NAMALWA (cell line): ENCODE measurements at regions not wholly inside any gene's neighbourhood (a gene's known extent, or its start where the extent isn't known, plus 50 kb on each side); places are given as distances from the start of the nearest gene placed in this dataset.

Experiments used
- DNase-seq: peaks from one replicate; pipeline ENCODE4 v3.0.0-alpha.2; 2015; ENCODE audit warnings: low spot score

DNA sequence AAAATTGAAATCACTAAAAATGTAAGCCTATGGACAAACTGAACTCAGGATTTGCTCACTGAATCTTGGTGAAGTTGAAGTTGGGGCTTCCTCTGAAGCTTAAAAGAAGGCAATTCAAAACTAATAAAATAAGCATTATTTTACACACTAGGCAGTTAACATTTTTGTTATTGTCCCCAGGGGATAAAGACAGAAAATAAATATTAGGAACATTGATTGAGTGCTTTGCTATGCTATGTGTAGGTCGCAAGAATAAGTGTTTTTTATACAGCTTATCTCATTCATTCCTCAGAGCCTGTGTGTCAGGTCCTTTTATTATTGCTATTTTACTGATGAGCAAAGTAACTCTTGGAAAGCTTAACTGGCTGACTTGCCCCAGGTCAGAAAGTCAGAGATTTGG is 82.2 kb downstream of the ZNF608 start:
- DNase-seq, result no peak

DNA sequence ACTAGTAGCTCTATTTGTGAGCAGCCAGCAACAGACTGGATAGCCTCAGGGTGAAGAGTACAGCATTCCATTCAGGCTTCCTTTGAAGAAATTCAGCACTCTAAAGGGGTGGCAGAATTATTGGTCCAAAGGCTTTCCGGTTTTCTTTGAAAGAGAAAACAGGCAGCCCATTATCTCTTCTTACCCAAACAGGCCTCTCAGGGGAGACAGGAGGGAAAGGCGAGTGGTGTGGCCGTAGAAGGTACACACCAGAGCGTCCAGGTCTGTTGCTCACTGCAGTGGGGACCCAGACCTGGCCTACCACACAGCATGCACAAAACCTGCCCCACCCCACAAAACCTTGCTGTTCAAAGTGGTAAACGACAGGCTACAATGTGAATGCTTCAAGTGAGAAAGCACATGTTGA is 83.3 kb downstream of the ZNF608 start:
- no peak for DNase-seq

DNA sequence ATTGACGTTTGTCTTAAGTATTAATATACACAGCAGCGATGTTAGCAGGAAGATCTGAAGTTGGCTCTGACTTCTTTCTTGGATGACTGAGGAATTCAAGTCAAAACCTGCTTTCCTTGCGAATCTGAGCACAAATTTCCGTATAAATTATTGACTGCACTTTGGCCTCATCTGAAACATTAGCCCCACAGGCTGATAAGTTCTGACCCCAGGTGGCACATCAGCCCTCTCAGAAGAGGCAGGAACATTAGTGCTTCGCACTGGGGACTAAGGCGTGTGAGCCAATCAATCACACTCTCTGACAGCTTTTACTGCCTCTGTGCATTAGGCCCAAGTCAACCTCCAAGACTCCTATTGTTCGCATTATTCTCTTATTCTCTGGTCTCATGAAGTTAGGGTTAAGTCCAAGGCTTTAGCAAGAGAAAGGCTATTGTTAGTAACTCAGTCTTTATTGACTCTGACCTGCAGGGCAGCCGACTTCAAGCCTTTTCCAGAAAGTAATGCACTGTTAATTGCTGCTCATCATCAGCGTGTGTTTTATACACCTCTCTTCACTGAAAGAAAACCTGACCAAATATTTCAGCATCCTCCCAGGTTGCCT is 84.2 kb downstream of the ZNF608 start:
- no peak for DNase-seq

DNA sequence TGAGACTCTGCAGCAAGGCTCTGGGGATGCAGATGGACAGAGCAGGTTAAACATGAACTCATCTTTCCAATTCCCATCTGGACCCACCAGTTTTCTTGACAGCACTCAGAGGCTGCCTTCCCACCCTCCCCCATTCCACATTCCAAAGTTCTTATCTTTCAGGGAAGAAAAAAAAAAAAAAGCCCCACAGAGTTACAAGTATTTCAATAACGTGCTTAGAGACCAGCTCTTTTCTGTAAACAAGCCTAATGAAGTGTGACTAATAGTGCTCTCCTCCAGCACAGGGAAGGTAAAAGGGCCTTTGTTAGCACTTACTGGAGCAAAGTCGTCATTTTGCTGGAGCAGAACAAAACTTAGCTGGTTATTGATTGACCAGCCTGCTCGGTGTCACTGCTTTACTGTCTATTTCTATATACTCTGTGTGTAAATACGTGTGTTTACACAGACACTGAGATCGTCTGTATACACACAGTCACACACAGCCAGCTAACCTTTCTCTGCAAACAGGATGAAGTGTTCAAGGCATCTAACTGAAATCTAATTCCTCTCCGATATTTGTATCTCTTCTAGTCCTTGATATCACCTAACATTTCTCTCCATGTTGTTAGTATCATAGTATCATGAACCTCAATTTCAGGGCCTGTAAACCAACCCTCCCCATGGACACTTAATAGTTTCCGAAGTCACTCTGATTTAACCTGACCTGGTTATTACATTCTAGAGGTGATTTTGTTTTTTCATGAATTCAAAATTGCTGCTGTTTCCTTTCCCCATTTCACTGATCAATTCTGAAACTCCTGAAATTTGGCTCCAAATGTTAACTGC is 84.9 kb downstream of the ZNF608 start:
- no peak for DNase-seq

DNA sequence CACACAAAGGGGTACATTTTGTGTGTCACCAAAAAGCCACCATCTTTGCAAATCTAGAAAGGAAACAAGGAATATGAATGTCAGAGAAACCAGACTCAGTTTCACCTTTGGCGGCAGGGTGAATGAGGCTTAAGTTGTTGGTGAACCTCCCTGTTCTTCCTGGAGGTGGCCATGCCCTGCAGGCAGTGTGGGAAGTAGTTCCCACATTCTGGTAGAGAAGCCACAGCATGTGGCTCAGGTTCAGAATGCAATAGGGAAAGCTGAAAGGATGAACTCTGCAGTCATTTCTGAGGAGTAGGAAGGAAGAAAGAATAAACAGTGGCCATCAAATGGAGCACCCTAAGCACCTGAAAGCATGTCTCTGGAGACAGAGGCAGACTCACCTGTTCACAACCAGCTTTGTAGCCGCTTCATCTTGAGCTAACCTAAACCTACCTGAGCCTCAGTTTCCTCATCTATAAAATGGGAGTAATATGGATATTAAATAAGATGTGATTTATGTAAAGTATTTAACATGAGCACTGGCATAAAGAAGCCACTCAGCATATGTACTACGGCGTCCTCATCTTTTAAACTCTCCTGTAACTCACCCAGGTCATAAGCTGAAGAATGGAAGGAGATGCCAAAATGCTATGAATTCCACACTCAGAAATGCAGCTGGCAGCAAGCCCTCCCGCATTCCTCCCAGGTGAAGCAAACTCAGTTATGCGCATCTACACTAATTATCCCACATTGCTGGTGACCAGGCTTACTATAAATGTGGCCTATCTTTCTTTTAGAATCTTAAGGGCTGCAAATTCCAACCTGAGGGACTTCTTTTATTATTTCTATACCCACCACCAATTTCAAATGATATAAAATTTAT is 86.0 kb downstream of the ZNF608 start:
- no peak for DNase-seq

DNA sequence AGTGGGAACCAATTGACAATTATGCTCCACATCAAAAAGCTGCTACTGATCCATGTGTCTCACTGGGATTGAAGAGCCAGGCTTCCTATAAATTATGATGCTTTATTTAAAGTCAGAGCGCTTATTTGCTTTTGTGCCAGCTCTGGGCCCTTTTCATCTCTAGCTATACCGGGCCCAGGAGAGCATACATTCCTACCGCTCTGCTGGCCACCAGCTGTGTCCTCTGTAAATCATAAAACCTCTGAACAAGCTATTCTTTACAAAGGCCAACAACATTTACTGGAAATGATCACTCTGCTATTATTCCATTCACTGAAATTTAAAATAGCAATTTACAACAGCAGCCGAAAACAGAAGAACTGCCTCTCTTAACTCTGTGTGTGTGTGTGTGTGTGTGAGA is 86.6 kb downstream of the ZNF608 start:
- DNase-seq, result no peak

DNA sequence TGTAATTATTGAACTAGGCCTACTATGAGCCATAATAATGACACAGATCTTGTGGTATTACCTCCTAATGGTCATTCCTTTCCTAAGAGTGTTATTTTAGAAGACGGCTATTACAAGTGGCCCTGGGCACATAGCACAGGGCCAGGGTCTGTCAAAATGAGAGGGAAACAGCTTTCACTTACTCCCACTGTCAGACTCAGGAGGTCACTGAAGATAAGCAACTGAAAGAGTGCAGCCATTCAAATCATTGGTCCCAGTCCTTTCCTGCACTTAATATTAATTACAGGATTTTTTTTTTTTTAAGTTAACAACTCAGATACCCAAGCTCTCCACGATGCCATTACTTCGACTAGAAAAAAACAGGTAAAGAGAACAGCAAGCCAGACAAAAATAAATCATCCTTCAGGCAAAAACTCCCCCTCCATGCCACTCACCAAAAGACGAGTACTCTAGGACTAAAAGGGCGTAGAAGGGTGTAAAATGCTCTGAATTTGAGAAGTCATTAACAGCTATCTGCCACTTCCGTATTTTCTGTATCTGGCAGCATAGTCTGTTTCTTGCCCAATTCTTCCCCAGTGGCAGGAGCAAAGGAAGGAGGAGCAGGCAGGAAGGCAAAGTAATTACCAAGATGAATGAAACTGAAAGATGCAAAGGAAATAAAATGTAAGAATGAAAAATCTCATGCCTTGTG is 87.4 kb downstream of the ZNF608 start:
- peak; percentile 34 for DNase-seq

DNA sequence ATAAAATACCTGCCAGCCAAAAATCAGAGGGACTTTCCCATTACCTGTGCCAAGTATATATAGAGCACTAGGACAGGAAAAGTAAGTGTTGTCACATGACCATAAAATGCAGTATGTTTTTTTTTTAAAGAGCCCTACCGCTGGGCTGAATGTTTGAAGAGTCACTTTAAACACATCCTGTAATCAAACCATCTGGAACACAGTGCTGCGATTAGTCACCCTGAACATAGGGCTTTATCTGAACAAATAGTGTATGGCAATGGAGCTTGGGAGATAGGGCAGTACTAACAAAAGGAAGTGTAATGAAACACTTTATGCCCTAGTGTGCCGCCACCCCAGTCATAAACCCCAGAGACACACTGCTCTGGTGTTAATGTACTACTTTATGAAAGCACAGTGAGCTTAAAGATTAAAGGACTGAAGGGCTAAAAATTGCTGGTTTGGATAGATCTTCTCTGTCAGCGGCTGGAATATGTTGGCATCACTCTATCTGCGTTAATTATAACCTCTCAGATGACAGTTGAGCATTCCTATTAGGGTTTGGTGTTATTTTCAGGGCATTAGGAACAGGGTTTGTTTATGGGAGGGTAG is 90.4 kb downstream of the ZNF608 start:
- DNase-seq, result peak; percentile 76

DNA sequence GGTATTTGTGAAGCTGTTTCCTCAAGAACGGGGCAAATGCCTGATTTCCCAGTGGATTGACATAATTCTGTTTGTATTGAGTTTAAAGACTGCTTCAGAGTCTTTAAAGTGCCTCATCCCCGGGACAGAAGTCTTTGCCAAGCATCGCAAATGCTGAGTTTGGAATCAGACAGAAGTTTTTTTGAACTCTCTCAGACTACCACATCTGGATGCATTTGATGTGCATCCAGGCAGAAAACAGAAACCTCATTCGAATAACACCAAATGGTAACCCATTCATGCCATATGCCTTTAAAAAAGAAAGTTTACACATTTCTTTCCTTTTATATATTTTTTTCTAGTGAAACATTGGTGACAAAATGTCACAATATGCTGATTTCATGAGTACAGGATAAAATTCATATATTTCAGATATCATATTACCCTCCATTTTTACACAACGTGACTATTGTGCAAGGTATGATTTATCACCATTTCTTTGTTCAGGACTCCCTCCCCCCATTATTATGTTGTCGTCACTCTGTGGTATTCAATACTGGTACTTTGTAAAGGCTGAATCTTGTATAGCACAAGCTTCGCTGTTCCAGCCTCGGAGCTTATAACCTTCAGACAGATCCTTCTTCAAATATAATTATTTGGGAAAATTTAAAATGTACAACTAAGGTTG is 91.1 kb downstream of the ZNF608 start:
- DNase-seq, result peak; percentile 56

DNA sequence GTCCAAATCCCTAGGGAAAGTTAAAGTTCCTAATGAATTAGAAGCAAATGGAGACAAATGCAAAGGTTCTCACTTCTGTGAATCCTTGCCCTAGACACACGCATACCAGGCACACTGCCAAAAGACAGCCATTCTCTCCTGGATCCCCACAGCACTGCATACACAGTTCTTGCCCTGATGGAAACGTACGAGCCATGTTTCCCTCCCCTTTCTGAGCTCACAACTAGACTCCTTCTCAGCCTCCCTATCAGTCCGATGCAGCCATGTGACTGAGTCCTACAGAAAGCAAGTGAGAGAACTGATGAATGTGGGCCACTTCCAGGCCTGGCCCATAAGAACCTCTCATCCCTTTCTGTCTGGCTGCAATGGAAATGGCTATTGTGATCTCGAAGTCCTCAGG is 92.0 kb downstream of the ZNF608 start:
- DNase-seq, result no peak

DNA sequence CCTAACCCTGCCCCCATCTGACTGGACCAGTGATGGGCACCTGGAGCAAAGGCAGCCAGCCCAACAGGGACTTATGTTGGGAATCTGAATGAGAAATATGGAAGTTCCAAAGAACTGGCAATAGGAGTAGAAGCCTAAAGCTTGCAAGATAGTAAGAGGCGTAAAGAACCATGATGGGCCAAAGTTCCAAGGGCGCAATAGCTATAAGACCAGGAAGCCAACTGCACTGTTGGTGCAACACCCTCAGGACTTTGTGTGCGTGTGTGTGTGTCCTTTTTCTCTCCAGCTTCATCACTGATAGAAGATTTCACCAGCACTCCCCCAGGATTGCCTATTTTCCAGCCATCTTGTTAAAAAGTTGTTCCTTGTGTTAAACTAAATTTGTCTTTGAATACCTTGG is 92.8 kb downstream of the ZNF608 start:
- no peak for DNase-seq

DNA sequence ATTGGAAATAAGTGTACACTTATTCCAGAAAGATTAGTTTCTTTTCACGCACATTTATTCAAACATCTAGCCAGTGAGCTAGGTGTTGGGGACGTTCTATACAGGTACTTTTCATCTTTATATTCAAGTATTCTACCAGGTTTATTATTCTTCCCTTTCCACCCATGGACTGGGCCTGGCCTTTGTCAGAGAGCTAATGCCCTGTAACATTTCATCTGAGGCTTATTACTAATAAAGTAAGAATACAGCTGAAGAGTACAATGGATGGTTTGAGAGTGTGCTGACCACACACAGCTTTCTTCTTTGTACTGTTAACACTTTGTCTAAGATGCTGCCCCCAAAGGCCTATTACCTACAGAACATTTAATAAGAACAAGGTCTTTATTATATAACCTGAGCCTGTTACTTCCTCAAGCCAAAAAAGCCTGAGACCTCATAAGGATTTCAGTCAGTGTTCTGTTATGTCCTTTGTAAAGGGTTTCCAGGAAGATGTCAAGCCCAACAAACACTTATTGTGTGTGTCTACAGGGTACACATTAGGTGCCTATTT is 93.5 kb downstream of the ZNF608 start:
- DNase-seq, result peak; percentile 33

DNA sequence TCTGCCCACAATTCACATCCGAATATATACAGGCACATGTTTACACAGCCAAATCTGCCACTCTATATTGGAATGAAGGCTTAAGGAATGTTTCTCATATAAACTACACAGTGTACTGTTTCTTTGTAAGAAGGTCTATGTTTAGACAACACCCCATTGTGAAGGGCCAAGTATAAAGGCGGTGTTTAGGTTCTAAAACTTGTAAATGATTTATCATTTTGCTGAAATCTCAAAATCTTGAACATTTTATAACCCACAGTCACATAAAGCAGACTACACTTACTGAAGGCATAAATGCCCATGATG is 94.0 kb downstream of the ZNF608 start:
- no peak for DNase-seq

DNA sequence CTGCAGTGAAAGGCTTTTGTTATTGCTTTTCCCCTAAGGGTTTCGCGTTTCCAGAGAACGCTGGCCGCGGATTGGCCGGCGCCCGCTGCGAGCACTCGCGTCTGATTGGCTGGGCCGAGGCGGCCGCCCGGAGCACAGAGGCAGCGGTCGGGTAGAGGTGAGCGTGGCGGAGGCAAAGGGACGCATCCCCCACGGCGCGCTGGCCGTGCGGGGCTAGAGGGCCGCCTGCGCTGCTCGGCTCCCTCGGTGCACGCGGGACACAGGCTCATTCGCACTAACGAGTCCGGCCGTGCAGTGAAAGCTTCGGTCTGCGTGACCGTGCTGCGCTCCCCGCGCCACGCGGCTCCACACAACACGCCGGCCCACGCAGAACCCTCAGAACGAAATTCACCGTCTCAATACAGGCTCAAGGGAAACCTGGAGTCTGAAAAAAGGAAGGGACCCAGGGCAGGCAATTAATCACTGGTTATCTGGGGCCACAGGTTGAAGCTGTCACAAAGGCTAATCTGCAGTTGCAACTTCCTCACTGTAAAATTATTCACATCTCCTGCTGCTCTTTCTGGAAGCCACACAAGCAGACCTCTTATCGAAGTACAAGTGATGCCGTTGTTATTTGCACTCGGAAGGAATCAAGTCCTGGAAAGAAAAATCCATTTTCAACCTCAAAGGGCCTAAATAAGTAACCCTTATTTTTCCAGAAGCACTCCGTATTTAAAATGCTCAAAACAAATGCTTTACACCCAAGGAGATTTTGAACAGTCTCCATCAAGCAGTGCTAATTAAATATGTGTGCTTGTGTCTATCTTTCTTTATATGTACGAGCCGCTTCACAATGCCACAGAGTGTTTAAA is 94.6 kb downstream of the ZNF608 start:
- peak; percentile 82 for DNase-seq

DNA sequence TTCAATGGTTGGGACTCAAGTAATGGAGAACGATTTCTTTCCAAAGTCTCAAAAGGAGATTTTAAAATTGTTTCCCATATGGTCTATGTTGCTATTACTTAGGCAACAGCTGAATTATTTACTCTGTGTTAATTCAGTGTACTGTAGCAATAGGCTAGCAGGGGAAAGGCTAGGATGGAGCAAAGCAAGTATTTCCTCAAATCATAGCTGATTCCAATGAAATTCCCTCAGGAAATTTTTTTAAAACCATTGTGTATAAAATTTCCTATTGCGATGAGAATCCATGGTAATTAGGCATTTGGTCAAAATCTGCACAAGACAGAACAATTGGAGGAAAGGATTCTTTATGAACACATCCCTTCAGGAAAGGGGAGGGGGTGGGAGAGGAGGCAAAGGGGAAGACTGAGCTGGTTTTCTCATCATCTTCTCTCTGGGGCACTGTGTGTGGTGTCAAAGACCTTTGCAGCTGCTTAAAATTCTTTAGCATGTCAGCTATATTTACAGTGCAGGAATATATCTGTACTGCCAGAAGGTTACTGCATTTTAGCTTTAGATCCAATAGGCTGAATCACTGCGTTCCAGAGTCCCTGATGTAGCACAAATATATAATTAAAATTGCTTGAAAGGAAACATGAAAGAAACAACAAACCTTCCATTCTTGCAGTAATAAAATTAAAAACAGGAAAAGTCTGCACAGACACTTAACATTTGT is 95.3 kb downstream of the ZNF608 start:
- DNase-seq, result no peak

DNA sequence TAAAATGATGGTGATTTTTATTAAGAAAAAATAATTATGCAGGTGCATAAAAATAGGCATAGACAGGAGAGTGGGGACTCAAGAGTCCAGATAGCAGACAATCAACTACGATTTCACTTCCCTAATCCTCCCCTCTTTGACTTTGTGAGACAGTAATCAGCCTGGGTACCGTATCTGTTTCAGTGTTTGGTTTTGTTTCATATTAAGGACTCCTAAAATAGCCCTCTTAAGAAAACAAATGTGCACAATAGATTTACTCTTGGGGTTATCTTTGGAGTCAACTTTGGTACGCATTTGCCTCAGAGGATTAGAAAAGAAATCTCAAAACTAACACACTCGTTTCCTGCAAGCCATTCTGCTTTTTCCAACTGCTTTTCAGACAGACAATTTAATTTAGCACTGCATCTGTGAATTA is 96.3 kb downstream of the ZNF608 start:
- DNase-seq, result peak; percentile 90

DNA sequence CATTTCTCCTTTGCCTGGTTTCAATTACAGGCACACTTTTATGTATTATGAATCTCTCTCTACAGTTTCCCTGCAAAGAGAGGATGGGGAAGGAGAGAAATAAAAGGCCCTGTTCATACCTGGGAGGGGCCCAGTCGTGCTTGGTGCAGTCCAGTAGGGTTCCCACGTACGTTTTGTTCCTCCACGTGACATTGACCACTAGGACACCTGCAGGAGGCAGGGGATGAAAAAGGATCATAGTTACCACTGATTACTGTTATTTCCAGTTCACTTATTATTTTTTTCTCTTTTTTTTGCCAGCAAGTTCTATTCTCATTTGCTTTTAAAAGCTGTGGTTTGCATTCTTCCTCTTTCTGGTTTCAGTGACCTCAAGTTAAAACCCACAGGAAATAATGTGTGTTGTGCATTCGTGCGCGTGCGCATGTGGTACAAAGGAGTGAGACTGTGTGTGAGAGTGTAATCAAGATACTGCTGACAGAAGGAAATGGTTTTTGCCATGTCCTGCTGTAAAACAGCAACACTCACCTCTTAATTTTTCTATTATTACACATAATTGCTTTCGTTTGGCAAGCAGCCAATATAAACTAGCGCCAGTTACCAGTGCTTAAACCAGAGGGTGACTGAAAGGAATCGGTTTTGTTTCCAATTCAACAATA is 96.8 kb downstream of the ZNF608 start:
- peak; percentile 99 for DNase-seq

DNA sequence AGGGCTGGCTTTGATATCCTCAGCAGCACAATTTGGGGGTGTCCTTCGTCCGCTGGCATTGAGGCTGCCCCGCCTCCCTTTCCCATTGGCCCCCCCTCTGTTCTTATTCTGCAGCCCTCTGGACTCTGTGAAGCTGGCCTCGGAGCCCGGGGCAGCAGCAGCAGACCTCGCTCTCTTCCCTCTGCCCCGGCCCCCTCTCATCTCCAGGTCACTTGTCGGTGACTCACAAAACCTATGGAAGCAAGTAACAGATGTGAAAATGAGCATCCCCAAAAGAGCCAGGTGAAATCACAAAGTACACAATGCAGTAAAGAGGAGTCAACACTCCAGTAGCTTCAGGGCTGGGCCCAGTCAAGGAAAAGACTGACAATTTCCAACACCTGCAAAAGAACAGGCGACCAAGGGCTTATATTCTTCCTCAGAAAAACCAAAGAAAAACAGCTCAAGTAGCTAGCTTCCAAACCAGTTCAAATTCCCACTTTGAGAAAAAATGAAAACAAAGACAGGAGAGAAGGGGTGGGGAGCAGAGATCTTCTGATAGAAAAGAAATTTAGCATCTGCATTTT is 97.5 kb downstream of the ZNF608 start:
- DNase-seq, result no peak

DNA sequence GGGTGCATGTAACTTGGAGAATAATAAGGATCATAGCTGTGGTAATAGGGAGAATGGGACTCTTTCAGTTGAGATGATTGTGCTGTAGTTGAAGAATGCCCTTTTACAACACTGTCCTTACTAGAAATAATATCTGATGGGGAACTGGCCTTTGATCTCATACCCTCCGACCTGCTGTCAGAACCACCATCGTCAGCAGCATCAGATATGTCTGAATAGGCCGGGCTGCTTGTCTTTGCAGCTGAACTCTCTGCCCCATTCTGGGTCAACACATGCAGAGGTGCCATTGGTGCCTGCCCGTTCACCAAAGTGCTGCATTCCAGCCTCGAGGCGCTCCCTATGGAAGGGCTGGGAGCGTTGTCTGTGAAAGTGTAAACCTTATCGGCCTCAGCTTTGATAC is 99.1 kb downstream of the ZNF608 start:
- no peak for DNase-seq
